ENCODE measurements at regions not wholly inside any gene's neighbourhood (a gene's known extent, or its start where the extent isn't known, plus 50 kb on each side); places are given as distances from the start of the nearest gene placed in this dataset.
"Not testable (repeated sequence)": the region's sequence is repeated elsewhere in the genome, so short reads cannot be mapped to it uniquely, and the experiment has no call there.

- H3K79me2 ChIP-seq (ENCODE audit: insufficient read depth, low read length) = no peaks in the 10 kb centered on the region
- TF ChIP-seq EZH2 (IDR thresholded peaks at IDR 0.05; ENCODE audit: borderline replicate concordance, low read length) = no peak
- no peak for TF ChIP-seq CTCF (IDR thresholded peaks at IDR 0.05; ENCODE audit: low read length)
Measured at GRCh38 chr4:73340917-73341316, 63.2 kb upstream of the ALB start.

DNA sequence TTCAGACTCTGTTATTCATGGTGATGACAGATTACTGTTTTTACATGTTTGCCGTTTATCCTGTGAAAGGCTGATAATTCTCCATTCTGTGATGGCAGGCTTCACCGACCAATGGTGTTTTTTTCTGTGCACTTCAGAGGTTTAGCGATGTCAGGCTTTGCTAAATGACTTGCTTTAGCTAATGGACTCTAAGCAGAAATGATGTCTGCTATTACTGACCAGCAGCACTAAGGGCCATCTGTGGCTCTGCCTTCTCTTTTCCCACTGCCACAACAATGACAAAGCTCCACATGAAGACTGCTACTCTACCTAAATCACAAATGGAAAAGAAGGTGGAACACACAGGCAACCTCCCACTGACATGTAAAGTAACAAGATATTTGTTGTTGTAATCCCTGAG lies 68.4 kb upstream of the ALB start:
- no peak overlapping the region for H3K9ac ChIP-seq (ENCODE audit: low read length)
- H3K9me3 ChIP-seq (ENCODE audit: low read length) = 0 out of 2 replicates have a peak, but pooled peaks cover 2% of the 10 kb centered on the region
- H3K36me3 ChIP-seq (ENCODE audit: insufficient read depth, low read length) = no peaks in the 10 kb centered on the region
- H3K4me3 ChIP-seq (ENCODE audit: low read depth, low read length, poor library complexity, severe bottlenecking) = no peak overlapping the region
- H3K4me1 ChIP-seq (ENCODE audit: insufficient read depth, low read length, severe bottlenecking) = no peaks in the 10 kb centered on the region
- no peak overlapping the region for H2AFZ ChIP-seq (ENCODE audit: low read length)
- H3K27me3 ChIP-seq (ENCODE audit: insufficient read depth, low read length) = no peaks in the 10 kb centered on the region
- no peaks in the 10 kb centered on the region for H3K79me2 ChIP-seq (ENCODE audit: insufficient read depth, low read length)
- no peak overlapping the region for H3K4me2 ChIP-seq (ENCODE audit: low read length)
- H3K27ac ChIP-seq (ENCODE audit: low read depth, low read length, poor library complexity, severe bottlenecking) = no peak overlapping the region
- H4K20me1 ChIP-seq (ENCODE audit: insufficient read depth, low read length) = no peaks in the 10 kb centered on the region
- no peak for TF ChIP-seq CTCF (IDR thresholded peaks at IDR 0.05; ENCODE audit: low read length)
- no peak for TF ChIP-seq EZH2 (IDR thresholded peaks at IDR 0.05; ENCODE audit: borderline replicate concordance, low read length)
- no peaks in the 10 kb centered on the region for H3K9me2 ChIP-seq (ENCODE audit: low read depth, low read length)
- no peaks in the 10 kb centered on the region; the same call in 1 of the 2 replicates for H3F3A ChIP-seq (ENCODE audit: insufficient read depth, low read length)

More at GRCh38 chr4:73340917-73341316, 63.2 kb upstream of the ALB start:
- Histone ChIP-seq H3K27ac (ENCODE audit: low read depth, low read length, poor library complexity, severe bottlenecking) (no peak overlapping the region), H3K9me3 (ENCODE audit: low read length) (0 out of 2 replicates have a peak, but pooled peaks cover 2% of the 10 kb centered on the region), H3K4me1 (ENCODE audit: insufficient read depth, low read length, severe bottlenecking) (no peaks in the 10 kb centered on the region), H2AFZ (ENCODE audit: low read length) (no peak overlapping the region), H3K27me3 (ENCODE audit: insufficient read depth, low read length) (no peaks in the 10 kb centered on the region), H3K9ac (ENCODE audit: low read length) (no peak overlapping the region), H4K20me1 (ENCODE audit: insufficient read depth, low read length) (no peaks in the 10 kb centered on the region), H3K4me2 (ENCODE audit: low read length) (no peak overlapping the region), H3K4me3 (ENCODE audit: low read depth, low read length, poor library complexity, severe bottlenecking) (no peak overlapping the region), H3K36me3 (ENCODE audit: insufficient read depth, low read length) (no peaks in the 10 kb centered on the region), H3F3A (ENCODE audit: insufficient read depth, low read length) (no peaks in the 10 kb centered on the region; the same call in 1 of the 2 replicates), H3K9me2 (ENCODE audit: low read depth, low read length) (no peaks in the 10 kb centered on the region)

GRCh38 chr4:73332012-73332411 lies 72.1 kb upstream of the ALB start:
- H3K36me3 ChIP-seq (ENCODE audit: insufficient read depth, low read length); H3K9ac ChIP-seq (ENCODE audit: low read length); H3K9me2 ChIP-seq (ENCODE audit: low read depth, low read length); H3K4me2 ChIP-seq (ENCODE audit: low read length); H3K9me3 ChIP-seq (ENCODE audit: low read length); H3K27me3 ChIP-seq (ENCODE audit: insufficient read depth, low read length); H3K27ac ChIP-seq (ENCODE audit: low read depth, low read length, poor library complexity, severe bottlenecking); H4K20me1 ChIP-seq (ENCODE audit: insufficient read depth, low read length); H3K79me2 ChIP-seq (ENCODE audit: insufficient read depth, low read length); H3F3A ChIP-seq (ENCODE audit: insufficient read depth, low read length); H3K4me1 ChIP-seq (ENCODE audit: insufficient read depth, low read length, severe bottlenecking); H2AFZ ChIP-seq (ENCODE audit: low read length); H3K4me3 ChIP-seq (ENCODE audit: low read depth, low read length, poor library complexity, severe bottlenecking): not testable (repeated sequence)

GRCh38 chr4:73329300-73329699 lies 70.7 kb upstream of the ANKRD17 start:
- no peaks in the 10 kb centered on the region for H3K79me2 ChIP-seq (ENCODE audit: insufficient read depth, low read length)
- no peak overlapping the region for H3K4me2 ChIP-seq (ENCODE audit: low read length)
- H3K4me3 ChIP-seq (ENCODE audit: low read depth, low read length, poor library complexity, severe bottlenecking) = no peak overlapping the region
- H4K20me1 ChIP-seq (ENCODE audit: insufficient read depth, low read length) = no peaks in the 10 kb centered on the region
- no peak overlapping the region for H3K27ac ChIP-seq (ENCODE audit: low read depth, low read length, poor library complexity, severe bottlenecking)
- no peak overlapping the region for H3K9ac ChIP-seq (ENCODE audit: low read length)
- TF ChIP-seq CTCF (IDR thresholded peaks at IDR 0.05; ENCODE audit: low read length) = no peak
- no peak for TF ChIP-seq EZH2 (IDR thresholded peaks at IDR 0.05; ENCODE audit: borderline replicate concordance, low read length)
- H2AFZ ChIP-seq (ENCODE audit: low read length) = no peak overlapping the region
- no peaks in the 10 kb centered on the region for H3F3A ChIP-seq (ENCODE audit: insufficient read depth, low read length)
- no peaks in the 10 kb centered on the region for H3K9me3 ChIP-seq (ENCODE audit: low read length)
- H3K4me1 ChIP-seq (ENCODE audit: insufficient read depth, low read length, severe bottlenecking) = no peaks in the 10 kb centered on the region
- H3K9me2 ChIP-seq (ENCODE audit: low read depth, low read length) = no peaks in the 10 kb centered on the region
- H3K36me3 ChIP-seq (ENCODE audit: insufficient read depth, low read length) = no peaks in the 10 kb centered on the region
- H3K27me3 ChIP-seq (ENCODE audit: insufficient read depth, low read length) = no peaks in the 10 kb centered on the region

GRCh38 chr4:73325776-73326175 lies 67.2 kb upstream of the ANKRD17 start:
- not testable (repeated sequence) for H3K9ac ChIP-seq (ENCODE audit: low read length); H4K20me1 ChIP-seq (ENCODE audit: insufficient read depth, low read length); H3K27me3 ChIP-seq (ENCODE audit: insufficient read depth, low read length); H3K4me2 ChIP-seq (ENCODE audit: low read length); H3F3A ChIP-seq (ENCODE audit: insufficient read depth, low read length); H3K9me3 ChIP-seq (ENCODE audit: low read length); H3K79me2 ChIP-seq (ENCODE audit: insufficient read depth, low read length); H2AFZ ChIP-seq (ENCODE audit: low read length); H3K4me1 ChIP-seq (ENCODE audit: insufficient read depth, low read length, severe bottlenecking); H3K36me3 ChIP-seq (ENCODE audit: insufficient read depth, low read length); H3K4me3 ChIP-seq (ENCODE audit: low read depth, low read length, poor library complexity, severe bottlenecking); H3K9me2 ChIP-seq (ENCODE audit: low read depth, low read length); H3K27ac ChIP-seq (ENCODE audit: low read depth, low read length, poor library complexity, severe bottlenecking)

All from OCI-LY1 (cell line).